Ishikawa (cell line): ENCODE measurements at regions not wholly inside any gene's neighbourhood (a gene's known extent, or its start where the extent isn't known, plus 50 kb on each side); places are given as distances from the start of the nearest gene placed in this dataset.

Experiments
- EP300 ChIP-seq: IDR thresholded peaks from 2 replicates; pipeline ENCODE4 v1.6.1; 2012; ENCODE audit warnings: borderline replicate concordance
- FOXM1 ChIP-seq: IDR thresholded peaks from 2 replicates; pipeline ENCODE4 v1.6.1; 2012; ENCODE audit warnings: low read depth, borderline replicate concordance
- RAD21 ChIP-seq: IDR thresholded peaks from 2 replicates; pipeline ENCODE4 v1.6.1; 2012; ENCODE audit warnings: low read depth
- TAF1 ChIP-seq: IDR thresholded peaks from 2 replicates; pipeline ENCODE4 v1.6.1; 2012; ENCODE audit warnings: low read depth, mild to moderate bottlenecking
- TCF12 ChIP-seq: IDR thresholded peaks from 2 replicates; pipeline ENCODE4 v1.6.1; 2012; ENCODE audit warnings: low read depth
- YY1 ChIP-seq: IDR thresholded peaks from 2 replicates; pipeline ENCODE4 v1.6.1; 2012; ENCODE audit warnings: low read depth
- TF ChIP-seq, protein P1 (sequence below): IDR thresholded peaks from 2 replicates; pipeline ENCODE4 v1.6.1; 2012; ENCODE audit warnings: low read depth, mild to moderate bottlenecking

DNA sequence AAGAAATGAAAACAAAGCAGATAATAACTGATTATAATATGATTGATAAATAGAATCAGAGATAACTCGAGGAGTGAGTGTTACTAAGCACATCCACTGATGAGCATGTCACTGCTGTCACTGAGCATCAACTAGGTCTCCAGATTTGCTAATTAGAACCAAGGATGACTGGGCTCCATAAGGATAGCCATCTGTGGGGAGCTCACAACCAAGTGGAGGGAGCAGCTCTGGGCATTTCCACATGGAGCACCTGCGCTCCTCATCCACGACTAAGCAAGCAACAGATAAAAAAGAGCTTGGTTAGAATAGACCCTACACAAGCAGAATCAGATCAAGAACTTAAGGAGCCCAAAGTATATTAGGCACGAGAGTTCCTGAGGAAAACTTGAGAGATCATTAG lies 396.0 kb upstream of the B3GAT1 start:
- TF ChIP-seq RAD21 (no peak), FOXM1 (no peak), TCF12 (no peak), EP300 (no peak), YY1 (no peak), TAF1 (no peak)
- TF ChIP-seq, protein P1, sequence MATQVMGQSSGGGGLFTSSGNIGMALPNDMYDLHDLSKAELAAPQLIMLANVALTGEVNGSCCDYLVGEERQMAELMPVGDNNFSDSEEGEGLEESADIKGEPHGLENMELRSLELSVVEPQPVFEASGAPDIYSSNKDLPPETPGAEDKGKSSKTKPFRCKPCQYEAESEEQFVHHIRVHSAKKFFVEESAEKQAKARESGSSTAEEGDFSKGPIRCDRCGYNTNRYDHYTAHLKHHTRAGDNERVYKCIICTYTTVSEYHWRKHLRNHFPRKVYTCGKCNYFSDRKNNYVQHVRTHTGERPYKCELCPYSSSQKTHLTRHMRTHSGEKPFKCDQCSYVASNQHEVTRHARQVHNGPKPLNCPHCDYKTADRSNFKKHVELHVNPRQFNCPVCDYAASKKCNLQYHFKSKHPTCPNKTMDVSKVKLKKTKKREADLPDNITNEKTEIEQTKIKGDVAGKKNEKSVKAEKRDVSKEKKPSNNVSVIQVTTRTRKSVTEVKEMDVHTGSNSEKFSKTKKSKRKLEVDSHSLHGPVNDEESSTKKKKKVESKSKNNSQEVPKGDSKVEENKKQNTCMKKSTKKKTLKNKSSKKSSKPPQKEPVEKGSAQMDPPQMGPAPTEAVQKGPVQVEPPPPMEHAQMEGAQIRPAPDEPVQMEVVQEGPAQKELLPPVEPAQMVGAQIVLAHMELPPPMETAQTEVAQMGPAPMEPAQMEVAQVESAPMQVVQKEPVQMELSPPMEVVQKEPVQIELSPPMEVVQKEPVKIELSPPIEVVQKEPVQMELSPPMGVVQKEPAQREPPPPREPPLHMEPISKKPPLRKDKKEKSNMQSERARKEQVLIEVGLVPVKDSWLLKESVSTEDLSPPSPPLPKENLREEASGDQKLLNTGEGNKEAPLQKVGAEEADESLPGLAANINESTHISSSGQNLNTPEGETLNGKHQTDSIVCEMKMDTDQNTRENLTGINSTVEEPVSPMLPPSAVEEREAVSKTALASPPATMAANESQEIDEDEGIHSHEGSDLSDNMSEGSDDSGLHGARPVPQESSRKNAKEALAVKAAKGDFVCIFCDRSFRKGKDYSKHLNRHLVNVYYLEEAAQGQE, result no peak
